Right lobe of liver (tissue), 6 donors: ENCODE measurements at regions not wholly inside any gene's neighbourhood (a gene's known extent, or its start where the extent isn't known, plus 50 kb on each side); places are given as distances from the start of the nearest gene placed in this dataset.

Source experiments
- ATAC-seq, 4 donors: fragments of 200-7000 bp; cut with Tn5 transposase; one replicate each; pipeline ENCODE4 v1.9.1; 2020; ENCODE audit warnings: mild to moderate bottlenecking in 4 of 4, moderate library complexity in 4 of 4
- DNase-seq, 3 donors: peaks; one replicate each; pipeline ENCODE4 v3.0.0-alpha.2; 2020
- H3K27ac ChIP-seq, 3 donors: fragments of 200-600 bp; one replicate each; pipeline ENCODE4 v1.8.0; 2022
- H3K27me3 ChIP-seq, 2 donors: fragments of 200-600 bp; one replicate each; pipeline ENCODE4 v1.8.0; 2022
- H3K36me3 ChIP-seq, 4 donors: fragments of 200-600 bp; sonication (generic) in 1 of 4; one replicate each; pipeline versions ENCODE4 v1.5.1 to v1.8.0; 2017 to 2022; ENCODE audit warnings: control low read depth in 1 of 4
- H3K4me1 ChIP-seq, 4 donors: fragments of 200-600 bp; sonication (generic) in 1 of 4; one replicate each; pipeline versions ENCODE4 v1.5.1 to v1.8.0; 2017 to 2022; ENCODE audit warnings: control low read depth in 1 of 4
- H3K4me3 ChIP-seq, 3 donors: fragments of 200-600 bp; one replicate each; pipeline ENCODE4 v1.8.0; 2022
- H3K9me3 ChIP-seq, 4 donors: fragments of 200-600 bp; sonication (generic) in 1 of 4; one replicate each; pipeline versions ENCODE4 v1.5.1 to v1.8.0; 2017 to 2022; ENCODE audit warnings: control low read depth in 1 of 4
- POLR2A ChIP-seq: fragments of 450-650 bp; IDR thresholded peaks from one replicate; pipeline ENCODE4 v1.6.1; 2017; ENCODE audit warnings: antibody characterized with exemption, mild to moderate bottlenecking
- WGBS: methylation state at CpG from one replicate; pipeline ENCODE4 v1.1.6; 2018; ENCODE audit warnings: low coverage, low lambda C conversion rate; ENCODE audit not compliant: insufficient coverage; ENCODE audit errors: missing lambda C conversion rate; 5-methylcytosine and 5-hydroxymethylcytosine counted together
- intact Hi-C, 2 donors: fragments of 100-400 bp; cut with DNase I; formaldehyde crosslinking; loops; one replicate each; pipeline versions ENCODE4 v1.11.2 to v1.14.1; 2022
- TF ChIP-seq, protein P1 (sequence below), 4 donors: fragments of 200-600 bp in 3 of 4; fragments of 450-650 bp in 1 of 4; IDR thresholded peaks; one replicate each; pipeline versions ENCODE4 v1.5.1 to v1.8.0; 2016 to 2022; ENCODE audit warnings: antibody characterized with exemption in 4 of 4, mild to moderate bottlenecking in 2 of 4
- donor health status: DM: no; HTN: yes; CAD: no.
- donor health status: DM: no; HTN: no; CAD: no.
- donor health status: DM: no; HTN: no; CAD: no.
- donor health status: DM: no; HTN: yes; CAD: no.
- donor health status: DM: no; HTN: yes; CAD: no.

DNA sequence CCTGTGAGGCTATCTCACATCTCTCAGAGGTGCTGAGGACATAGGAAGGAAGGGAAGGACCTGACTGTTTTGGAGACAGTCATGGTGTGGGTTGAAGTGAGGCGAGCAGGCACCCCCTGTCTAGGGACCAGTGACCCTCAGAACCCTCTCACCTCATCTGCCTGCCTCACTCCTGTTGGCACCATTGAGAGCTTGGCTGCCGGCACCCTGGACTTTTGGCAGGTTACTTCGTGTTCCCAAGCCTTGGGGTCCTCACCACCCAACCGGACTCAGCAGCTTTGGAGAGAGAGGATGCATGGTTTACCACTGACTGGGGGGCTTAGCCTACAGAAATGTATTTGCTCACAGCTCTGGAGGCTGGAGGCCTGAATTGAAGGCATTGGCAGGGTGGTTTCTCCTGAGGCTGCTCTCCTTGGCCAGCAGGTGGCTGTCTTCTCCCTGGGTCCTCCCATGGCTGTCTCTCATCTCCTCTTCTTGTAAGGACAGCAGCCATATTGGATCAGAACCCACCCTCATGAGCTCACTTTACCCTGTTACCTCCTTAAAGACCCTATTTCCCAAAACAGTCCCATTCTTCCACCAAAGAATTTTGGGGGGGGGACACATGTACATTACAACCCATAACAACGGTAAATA, 142.0 kb downstream of the TSN start:
- intact Hi-C loops, result no loop called here
- TF ChIP-seq POLR2A, result no peak
- TF ChIP-seq, protein P1, sequence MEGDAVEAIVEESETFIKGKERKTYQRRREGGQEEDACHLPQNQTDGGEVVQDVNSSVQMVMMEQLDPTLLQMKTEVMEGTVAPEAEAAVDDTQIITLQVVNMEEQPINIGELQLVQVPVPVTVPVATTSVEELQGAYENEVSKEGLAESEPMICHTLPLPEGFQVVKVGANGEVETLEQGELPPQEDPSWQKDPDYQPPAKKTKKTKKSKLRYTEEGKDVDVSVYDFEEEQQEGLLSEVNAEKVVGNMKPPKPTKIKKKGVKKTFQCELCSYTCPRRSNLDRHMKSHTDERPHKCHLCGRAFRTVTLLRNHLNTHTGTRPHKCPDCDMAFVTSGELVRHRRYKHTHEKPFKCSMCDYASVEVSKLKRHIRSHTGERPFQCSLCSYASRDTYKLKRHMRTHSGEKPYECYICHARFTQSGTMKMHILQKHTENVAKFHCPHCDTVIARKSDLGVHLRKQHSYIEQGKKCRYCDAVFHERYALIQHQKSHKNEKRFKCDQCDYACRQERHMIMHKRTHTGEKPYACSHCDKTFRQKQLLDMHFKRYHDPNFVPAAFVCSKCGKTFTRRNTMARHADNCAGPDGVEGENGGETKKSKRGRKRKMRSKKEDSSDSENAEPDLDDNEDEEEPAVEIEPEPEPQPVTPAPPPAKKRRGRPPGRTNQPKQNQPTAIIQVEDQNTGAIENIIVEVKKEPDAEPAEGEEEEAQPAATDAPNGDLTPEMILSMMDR (IDR thresholded peaks at IDR 0.05), result peak in 3 of 4 donors; percentile 22 to 26 (median 23)
- Histone ChIP-seq H3K27me3 (no peaks in the 10 kb centered on the region), H3K4me3 (no peak overlapping the region), H3K36me3 (no peaks in the 10 kb centered on the region), H3K9me3 (no peaks in the 10 kb centered on the region), H3K27ac (no peak overlapping the region), H3K4me1 (no peaks in the 10 kb centered on the region)
- no peak for DNase-seq
- ATAC-seq, result peak; percentile 28 to 42 (median 38)
- WGBS, result 53% methylated on average over 3 of the region's 5 CpGs

DNA sequence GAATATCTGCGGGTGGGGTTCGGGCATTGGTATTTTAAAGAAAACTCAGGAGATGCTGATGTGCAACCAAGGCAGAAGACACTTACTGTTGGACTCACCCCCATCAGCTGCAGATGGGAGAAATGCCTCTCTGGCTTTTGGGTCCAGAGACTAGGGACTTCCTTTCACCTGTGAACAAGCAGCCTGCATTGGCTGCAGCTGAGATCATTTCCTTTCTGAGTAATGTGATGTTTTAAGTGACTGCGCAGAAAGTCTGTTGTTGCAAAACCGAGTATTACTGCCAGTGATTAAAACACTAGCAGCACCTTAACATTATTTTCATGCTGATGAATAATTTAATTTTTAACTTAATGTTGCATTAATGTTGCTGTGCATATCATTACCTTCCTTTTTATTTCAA, 143.0 kb downstream of the TSN start:
- DNase-seq (no peak), ATAC-seq (no peak)
- no peaks in the 10 kb centered on the region for H3K27me3 ChIP-seq
- H3K9me3 ChIP-seq, result no peaks in the 10 kb centered on the region
- no peak overlapping the region for H3K27ac ChIP-seq
- TF ChIP-seq, protein P1 (IDR thresholded peaks at IDR 0.05), result no peak
- TF ChIP-seq POLR2A, result no peak
- H3K36me3 ChIP-seq, result no peaks in the 10 kb centered on the region
- H3K4me3 ChIP-seq, result no peak overlapping the region
- intact Hi-C loops, result no loop called here
- 51% methylated on average over 2 of the region's 4 CpGs for WGBS
- H3K4me1 ChIP-seq, result no peaks in the 10 kb centered on the region

DNA sequence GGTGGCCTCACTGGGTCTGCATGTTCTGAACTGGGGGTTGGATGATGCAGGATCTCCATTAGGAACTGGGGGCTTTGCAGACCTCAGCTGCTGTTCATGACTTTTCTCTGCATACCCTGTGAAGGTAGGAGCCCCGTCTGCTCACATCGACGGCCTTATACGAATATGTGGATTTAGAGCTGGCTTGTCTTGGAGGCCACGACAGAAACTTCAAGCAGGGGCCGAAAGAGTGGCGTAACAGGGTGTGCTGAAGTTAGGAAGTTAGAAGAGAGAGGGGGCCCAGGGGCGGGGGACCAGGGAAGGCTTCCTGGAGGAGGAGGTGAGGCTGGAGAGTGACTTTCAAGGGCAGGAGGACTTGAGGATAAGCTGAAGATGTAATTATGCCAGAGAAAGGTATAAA, 144.9 kb downstream of the TSN start:
- TF ChIP-seq, protein P1 (IDR thresholded peaks at IDR 0.05), result no peak
- TF ChIP-seq POLR2A, result no peak
- H3K9me3 ChIP-seq, result no peaks in the 10 kb centered on the region
- no peaks in the 10 kb centered on the region for H3K27me3 ChIP-seq
- no peaks in the 10 kb centered on the region for H3K36me3 ChIP-seq
- no peaks in the 10 kb centered on the region for H3K4me1 ChIP-seq
- H3K4me3 ChIP-seq, result no peak overlapping the region
- ATAC-seq (no peak), DNase-seq (no peak)
- 70% methylated on average over 8 of the region's 8 CpGs for WGBS
- intact Hi-C loops, result no loop called here
- H3K27ac ChIP-seq, result no peak overlapping the region

DNA sequence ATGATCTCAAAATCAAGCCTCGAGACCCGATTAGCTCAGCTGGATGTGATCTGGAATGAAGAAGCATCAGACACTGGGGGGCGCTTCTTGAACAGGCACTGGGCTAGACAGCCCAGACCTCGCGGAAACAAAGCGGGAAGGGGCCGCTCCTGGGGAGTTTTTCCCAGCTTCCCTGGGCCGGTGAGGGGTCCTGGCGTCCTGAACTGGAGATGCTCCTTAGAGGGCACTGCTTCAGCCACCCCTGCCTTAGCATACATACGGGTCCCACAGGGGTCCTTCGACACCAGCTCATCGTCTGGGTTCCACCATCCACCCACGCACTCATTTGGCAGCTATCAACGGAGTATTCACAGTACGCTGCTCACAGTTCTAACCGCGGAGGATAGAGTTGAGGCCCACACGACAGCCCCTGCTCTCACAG, 146.7 kb downstream of the TSN start:
- DNase-seq (no peak), ATAC-seq (peak in 1 of 4 donors; percentile 22)
- Histone ChIP-seq H3K27ac (no peak overlapping the region), H3K27me3 (no peaks in the 10 kb centered on the region), H3K9me3 (no peaks in the 10 kb centered on the region), H3K4me3 (no peak overlapping the region), H3K36me3 (no peaks in the 10 kb centered on the region), H3K4me1 (no peaks in the 10 kb centered on the region)
- TF ChIP-seq, protein P1 (IDR thresholded peaks at IDR 0.05), result no peak
- no peak for TF ChIP-seq POLR2A
- intact Hi-C loops, result no loop called here
- no CpG with 5 or more reads among the region's 18 CpGs for WGBS
